GM21381 (cell line): ENCODE measurements at regions not wholly inside any gene's neighbourhood (a gene's known extent, or its start where the extent isn't known, plus 50 kb on each side); places are given as distances from the start of the nearest gene placed in this dataset.

Experiments
- ATAC-seq: cut with Tn5 transposase; IDR thresholded peaks from one replicate; pipeline ENCODE4 v1.9.1; 2021; ENCODE audit warnings: mild to moderate bottlenecking, moderate library complexity; ENCODE audit not compliant: unreplicated experiment

DNA sequence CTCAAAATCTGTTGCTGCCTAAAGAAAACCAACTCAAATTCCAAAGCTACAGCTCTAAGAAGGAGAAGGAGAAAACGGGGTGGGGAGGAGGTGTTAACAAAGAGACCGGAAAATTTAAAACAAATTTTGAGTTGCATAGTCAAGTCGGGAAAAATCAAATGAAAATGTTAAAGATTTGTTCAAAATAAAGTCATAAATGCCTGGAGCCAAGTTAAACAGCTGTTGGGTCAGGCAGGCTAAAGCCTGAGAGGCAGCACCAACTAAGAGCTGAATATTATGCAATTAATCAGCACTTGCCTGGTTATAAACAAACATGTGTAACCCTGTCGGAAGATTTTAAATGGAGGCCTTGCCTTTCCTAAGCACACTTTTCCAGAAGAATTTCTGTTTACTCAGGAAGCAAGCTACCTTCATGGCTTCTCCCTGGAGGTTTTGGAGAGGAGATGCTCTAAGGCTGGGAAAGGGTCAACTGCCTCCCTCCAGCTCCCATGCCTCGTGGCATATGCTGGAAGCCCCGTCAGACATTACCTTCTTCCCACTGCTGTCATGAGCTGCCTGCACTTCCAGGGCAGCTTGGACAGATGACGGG is 270.5 kb downstream of the DMRT2 start:
- ATAC-seq, result no peak

DNA sequence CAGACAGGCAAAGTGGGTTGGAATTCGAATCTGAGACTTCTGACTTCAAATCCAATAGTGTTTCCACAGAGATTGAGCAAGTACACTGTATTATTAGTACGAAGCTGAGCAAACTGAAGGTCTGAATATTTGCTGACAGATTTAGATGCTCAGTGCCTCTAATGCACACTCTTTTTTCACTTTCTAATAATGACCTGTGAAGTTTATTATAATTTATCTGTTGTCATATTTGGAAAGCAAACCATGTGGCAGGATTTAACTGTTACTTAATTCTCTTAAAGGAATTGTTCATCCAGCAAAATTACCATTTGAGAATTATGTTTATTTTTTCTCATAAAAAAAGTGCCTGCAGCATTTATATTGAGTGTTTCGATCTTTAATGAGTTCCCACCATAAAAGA is 277.3 kb downstream of the DMRT2 start:
- no peak for ATAC-seq

DNA sequence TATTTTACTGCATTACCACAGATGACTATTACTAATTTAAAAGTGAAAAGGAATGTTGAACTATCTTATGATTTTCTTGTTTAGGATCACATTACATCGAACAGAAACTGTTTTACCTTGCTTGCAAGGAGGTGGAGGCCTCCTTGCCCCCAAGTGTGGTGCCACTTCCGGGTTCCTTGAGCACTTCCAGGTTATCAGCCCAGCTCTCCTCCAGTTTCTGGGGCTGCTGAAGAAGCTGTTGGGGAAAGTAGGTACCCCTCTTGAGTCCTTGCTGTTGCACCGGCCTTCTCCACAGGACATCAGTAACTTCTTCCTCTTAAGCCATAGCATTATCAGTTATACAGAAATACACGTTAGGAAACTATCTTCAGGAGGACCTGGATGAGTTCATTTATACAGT is 278.2 kb downstream of the DMRT2 start:
- ATAC-seq, result no peak

- ATAC-seq, result no peak
Observed at GRCh38 chr9:1331546-1332038, 281.4 kb downstream of the DMRT2 start.

GRCh38 chr9:1332156-1332555 is 282.0 kb downstream of the DMRT2 start:
- ATAC-seq, result no peak

DNA sequence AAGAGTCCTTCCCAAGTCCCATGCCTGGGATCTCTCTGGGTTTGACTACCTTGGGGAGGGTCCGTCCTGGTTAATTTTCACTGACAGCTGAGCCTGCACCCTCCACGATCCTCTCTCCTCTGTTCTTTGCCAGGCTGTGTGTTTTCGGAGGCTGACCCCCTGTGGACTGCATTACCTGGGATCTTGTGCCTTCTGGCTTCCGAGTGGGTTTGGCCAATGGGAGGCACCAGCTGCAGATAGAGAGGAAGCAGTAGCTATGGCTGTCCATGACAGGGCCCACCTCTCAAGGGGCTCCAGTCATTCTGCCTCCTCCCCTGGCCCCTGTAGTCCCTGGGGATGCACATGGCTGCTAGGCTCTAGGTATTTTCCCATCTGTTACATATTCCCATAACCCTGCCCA is 285.0 kb downstream of the DMRT2 start:
- ATAC-seq, result no peak

- ATAC-seq, result no peak
Observed at GRCh38 chr9:1337169-1337568, 287.0 kb downstream of the DMRT2 start.

GRCh38 chr9:1340390-1340789 is 290.2 kb downstream of the DMRT2 start:
- ATAC-seq, result no peak

DNA sequence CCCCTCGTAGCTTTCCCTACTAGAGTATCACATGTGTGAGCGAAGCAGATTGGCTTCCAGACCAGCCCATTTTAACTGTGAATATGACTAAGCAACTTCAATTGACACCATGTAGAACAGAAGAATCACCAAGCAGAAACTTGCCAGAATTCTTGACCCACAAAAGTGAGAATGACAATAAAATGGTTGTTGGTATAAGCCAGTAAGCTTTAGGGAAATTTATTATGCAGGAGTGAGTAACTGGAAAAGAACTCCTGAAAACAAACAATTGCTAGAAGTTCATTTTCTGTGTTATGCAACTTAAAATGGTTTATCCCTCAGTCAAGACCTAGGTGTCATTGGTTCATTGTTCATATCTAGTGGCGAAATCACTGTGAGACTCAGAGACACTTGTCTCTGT is 303.1 kb downstream of the DMRT2 start:
- no peak for ATAC-seq

GRCh38 chr9:1354086-1354485 is 303.9 kb downstream of the DMRT2 start:
- ATAC-seq, result no peak

DNA sequence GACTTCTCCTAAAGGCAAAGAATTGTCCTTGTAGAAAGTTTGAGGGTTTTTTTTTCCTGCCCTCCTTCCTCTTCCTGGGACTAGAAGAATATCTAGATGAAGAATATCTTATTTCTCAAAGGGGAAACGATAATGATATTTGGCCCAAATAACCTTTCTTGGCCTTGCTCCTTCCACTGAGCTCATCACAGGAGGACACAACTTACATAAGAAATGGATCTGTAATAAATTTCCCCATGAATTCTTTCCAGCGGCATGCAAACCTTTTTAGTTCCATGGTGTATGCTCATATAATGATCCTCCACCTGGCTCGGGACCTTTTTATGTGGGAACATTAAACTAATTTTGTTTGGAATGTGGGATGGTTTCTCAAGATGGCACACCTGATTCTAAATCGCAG is 304.4 kb downstream of the DMRT2 start:
- no peak for ATAC-seq

- ATAC-seq, result no peak
Observed at GRCh38 chr9:1355656-1356055, 305.5 kb downstream of the DMRT2 start.

DNA sequence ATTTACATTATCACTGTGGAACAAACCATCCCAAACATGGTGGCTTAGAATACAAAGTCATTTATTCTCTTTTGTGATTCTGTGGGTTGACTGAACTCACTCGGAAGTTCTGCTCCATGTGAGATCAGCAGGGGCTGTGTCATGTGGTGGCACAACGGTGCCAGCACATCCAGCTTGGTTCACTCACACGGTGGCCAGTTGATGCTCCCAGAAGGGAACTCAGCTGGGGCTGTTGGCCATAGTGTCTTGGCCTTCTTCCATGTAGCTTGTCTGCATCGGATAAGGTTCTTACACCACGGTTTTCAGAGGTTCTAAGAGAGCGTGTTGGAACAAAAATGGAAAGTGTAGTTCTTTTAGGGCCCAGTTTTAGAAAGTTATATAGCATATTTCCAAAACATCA is 312.7 kb downstream of the DMRT2 start:
- ATAC-seq, result no peak

GRCh38 chr9:1366276-1366675 is 316.1 kb downstream of the DMRT2 start:
- ATAC-seq, result no peak

DNA sequence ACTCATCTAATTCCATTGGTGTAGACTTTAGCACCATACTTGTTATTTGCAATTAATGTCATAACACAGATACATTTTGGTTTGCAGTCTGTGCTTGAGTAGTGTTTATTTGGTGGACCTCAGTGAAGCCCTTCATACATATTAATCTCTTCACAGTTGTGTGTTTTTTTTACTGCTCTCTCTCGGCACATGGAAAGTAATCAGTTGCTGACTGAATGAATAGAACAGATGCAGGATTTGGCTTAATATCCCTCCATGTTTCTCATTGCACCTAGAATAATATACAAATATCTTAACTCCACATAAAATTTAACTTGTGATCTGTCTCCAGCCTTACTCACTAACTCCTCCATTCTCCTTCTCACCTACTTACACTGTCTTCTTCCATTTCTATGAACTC is 319.1 kb downstream of the DMRT2 start:
- no peak for ATAC-seq

GRCh38 chr9:1373445-1373844 is 323.3 kb downstream of the DMRT2 start:
- no peak for ATAC-seq

DNA sequence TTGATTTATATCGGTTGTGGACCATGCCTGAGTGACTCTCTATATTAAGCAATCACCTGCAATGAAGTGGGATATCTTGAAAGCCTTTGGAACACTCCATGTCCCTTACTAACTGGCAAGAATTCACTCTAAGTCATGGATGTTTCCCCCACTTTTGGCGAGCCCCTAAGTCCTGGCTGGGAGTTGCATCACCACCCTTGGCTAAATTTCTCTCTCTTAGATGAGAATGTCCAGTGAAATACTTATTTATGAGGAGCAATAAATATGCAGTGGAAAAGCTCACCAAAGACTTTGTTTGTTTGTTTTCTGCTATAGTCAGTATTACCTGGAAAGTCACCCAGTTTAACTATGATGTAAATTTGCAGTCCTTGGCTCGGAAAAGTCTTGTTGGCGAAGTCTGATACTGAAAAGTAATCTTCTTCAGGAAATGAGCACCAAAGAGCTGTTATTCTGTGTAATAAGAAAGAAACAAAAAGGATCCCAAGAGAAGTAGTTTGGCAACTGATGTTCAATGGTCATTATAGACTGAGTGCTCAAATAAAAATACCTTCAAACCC is 333.8 kb downstream of the DMRT2 start:
- no peak for ATAC-seq

- ATAC-seq, result no peak
Observed at GRCh38 chr9:1384816-1385215, 334.7 kb downstream of the DMRT2 start.

DNA sequence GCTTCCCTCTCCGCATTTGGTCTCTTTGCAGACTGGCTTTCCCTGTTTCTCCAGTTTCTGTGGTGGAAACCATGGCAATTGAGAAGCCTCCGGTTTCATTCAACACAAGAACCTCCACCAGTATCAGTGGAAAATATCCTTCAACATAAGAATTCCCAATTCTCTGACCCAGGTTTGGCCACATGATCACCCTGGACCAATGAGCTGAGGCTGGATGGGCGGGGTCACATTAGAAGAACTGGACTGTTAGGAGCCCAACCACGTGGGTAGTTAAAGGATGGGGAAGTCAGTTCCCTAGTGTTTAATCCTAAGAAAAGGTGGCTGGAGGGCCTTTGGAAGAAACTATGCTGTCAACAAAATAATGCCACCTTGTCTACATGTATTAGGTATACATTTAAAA is 336.3 kb downstream of the DMRT2 start:
- ATAC-seq, result no peak

GRCh38 chr9:1388216-1388615 is 338.1 kb downstream of the DMRT2 start:
- ATAC-seq, result no peak

- ATAC-seq, result no peak
Observed at GRCh38 chr9:1400983-1401382, 350.8 kb downstream of the DMRT2 start.

GRCh38 chr9:1404940-1405339 is 354.8 kb downstream of the DMRT2 start:
- no peak for ATAC-seq

- no peak for ATAC-seq
Observed at GRCh38 chr9:1411826-1412225, 361.7 kb downstream of the DMRT2 start.
